Nucleus accumbens (tissue), 56 donors: ENCODE measurements at regions not wholly inside any gene's neighbourhood (a gene's known extent, or its start where the extent isn't known, plus 50 kb on each side); places are given as distances from the start of the nearest gene placed in this dataset.
"Not testable (repeated sequence)": the region's sequence is repeated elsewhere in the genome, so short reads cannot be mapped to it uniquely, and the experiment has no call there.

Experiments
- DNase-seq, 56 donors: peaks; one replicate each; lab custom pipeline; 2025; lab: John Stamatoyannopoulos, UW

- no peak for DNase-seq
Observed at GRCh38 chr5:53733853-53734252, 173.4 kb downstream of the NDUFS4 start.

GRCh38 chr5:53738105-53738504 lies 177.7 kb downstream of the NDUFS4 start:
- no peak for DNase-seq

- DNase-seq = no peak
Observed at GRCh38 chr5:53739111-53739510, 178.7 kb downstream of the NDUFS4 start.

- DNase-seq = no peak
Observed at GRCh38 chr5:53749621-53750020, 189.2 kb downstream of the NDUFS4 start.

GRCh38 chr5:53752282-53752681 lies 191.8 kb downstream of the NDUFS4 start:
- DNase-seq = not testable (repeated sequence)

- DNase-seq = no peak
Observed at GRCh38 chr5:53766673-53767072, 206.2 kb downstream of the NDUFS4 start.

- DNase-seq = no peak
Observed at GRCh38 chr5:53777864-53778618, 217.6 kb downstream of the NDUFS4 start.

GRCh38 chr5:53779541-53779981 lies 219.1 kb downstream of the NDUFS4 start:
- DNase-seq = peak in 1 of 56 donors; percentile 4

- no peak for DNase-seq
Observed at GRCh38 chr5:53782620-53783019, 222.2 kb downstream of the NDUFS4 start.

GRCh38 chr5:53783624-53784228 lies 223.3 kb downstream of the NDUFS4 start:
- DNase-seq = no peak

GRCh38 chr5:53784596-53784995 lies 224.2 kb downstream of the NDUFS4 start:
- no peak for DNase-seq

GRCh38 chr5:53785924-53786323 lies 225.5 kb downstream of the NDUFS4 start:
- no peak for DNase-seq

GRCh38 chr5:53790026-53790425 lies 229.6 kb downstream of the NDUFS4 start:
- DNase-seq = no peak

GRCh38 chr5:53792338-53792737 lies 231.9 kb downstream of the NDUFS4 start:
- no peak for DNase-seq

- not testable (repeated sequence) for DNase-seq
Observed at GRCh38 chr5:53799644-53800043, 239.2 kb downstream of the NDUFS4 start.

- not testable (repeated sequence) for DNase-seq
Observed at GRCh38 chr5:53808392-53808791, 248.0 kb downstream of the NDUFS4 start.

GRCh38 chr5:53814819-53815218 lies 254.4 kb downstream of the NDUFS4 start:
- DNase-seq = no peak

- no peak for DNase-seq
Observed at GRCh38 chr5:53815471-53815870, 255.0 kb downstream of the NDUFS4 start.

- no peak for DNase-seq
Observed at GRCh38 chr5:53817183-53817582, 256.7 kb downstream of the NDUFS4 start.

- no peak for DNase-seq
Observed at GRCh38 chr5:53819482-53819881, 259.0 kb downstream of the NDUFS4 start.

GRCh38 chr5:53820119-53820801 lies 259.8 kb downstream of the NDUFS4 start:
- no peak for DNase-seq

- DNase-seq = no peak
Observed at GRCh38 chr5:53820802-53821171, 260.3 kb downstream of the NDUFS4 start.
